OCI-LY7 (cell line): ENCODE measurements at regions not wholly inside any gene's neighbourhood (a gene's known extent, or its start where the extent isn't known, plus 50 kb on each side); places are given as distances from the start of the nearest gene placed in this dataset.

Experiments
- BruUV-seq: library from RNA; stranded (reverse); fragments of 400-500 nt; replicated peaks from 2 replicates; lab custom pipeline; 2021; lab: Mats Ljungman, UMichigan
- CTCF ChIA-PET: fragments of 300-600 bp; sonication (Branson Sonifier 250); formaldehyde crosslinking; loops from one replicate; lab custom pipeline; 2022; ENCODE audit warnings: antibody characterized with exemption; ENCODE audit not compliant: unreplicated experiment; lab: Charles Lee
- POLR2A ChIA-PET: fragments of 300-600 bp; sonication (Branson Sonifier 250); formaldehyde crosslinking; loops from one replicate; lab custom pipeline; 2022; ENCODE audit warnings: antibody characterized with exemption; lab: Charles Lee
- DNase-seq: peaks from one replicate; pipeline ENCODE4 v3.0.0-alpha.2; 2015; ENCODE audit warnings: low spot score
- H2AFZ ChIP-seq: fragments of 200-600 bp; sonication (generic), shearing (Covaris generic); 2 replicates; pipeline ENCODE4 v1.6.1; 2014; ENCODE audit warnings: mild to moderate bottlenecking, antibody characterized with exemption, low read length, moderate library complexity
- H3K27ac ChIP-seq: fragments of 200-600 bp; sonication (generic); 2 replicates; pipeline ENCODE4 v1.5.1; 2014; ENCODE audit warnings: mixed run types, low read depth, mild to moderate bottlenecking, moderate library complexity, low read length, inconsistent platforms; ENCODE audit not compliant: poor library complexity, severe bottlenecking
- H3K36me3 ChIP-seq: fragments of 200-600 bp; sonication (generic); 2 replicates; pipeline ENCODE4 v1.6.1; 2014; ENCODE audit warnings: mild to moderate bottlenecking, antibody characterized with exemption, low read length, moderate library complexity, mixed read lengths; ENCODE audit not compliant: insufficient read depth
- H3K4me1 ChIP-seq: fragments of 200-600 bp; sonication (generic); 2 replicates; pipeline ENCODE4 v1.5.1; 2014; ENCODE audit warnings: mild to moderate bottlenecking, low read length; ENCODE audit not compliant: insufficient read depth, poor library complexity, severe bottlenecking
- H3K4me2 ChIP-seq: fragments of 200-600 bp; sonication (generic); 2 replicates; pipeline ENCODE4 v1.6.1; 2014; ENCODE audit warnings: mild to moderate bottlenecking, low read length
- H3K4me3 ChIP-seq: fragments of 200-600 bp; sonication (generic); 2 replicates; pipeline ENCODE4 v1.5.1; 2014; ENCODE audit warnings: mild to moderate bottlenecking, low read depth, low read length; ENCODE audit not compliant: poor library complexity, severe bottlenecking
- H3K79me2 ChIP-seq: fragments of 200-600 bp; sonication (generic); 2 replicates; pipeline ENCODE4 v1.6.1; 2016; ENCODE audit warnings: low read depth, mild to moderate bottlenecking, low read length, moderate library complexity, mixed read lengths; ENCODE audit not compliant: insufficient read depth
- H3K9me2 ChIP-seq: fragments of 200-600 bp; sonication (generic); 2 replicates; pipeline ENCODE4 v1.6.1; 2016; ENCODE audit warnings: mild to moderate bottlenecking, low read length, mixed read lengths; ENCODE audit not compliant: insufficient read depth
- H3K9me3 ChIP-seq: fragments of 200-600 bp; sonication (generic); 2 replicates; pipeline ENCODE4 v1.6.1; 2014; ENCODE audit warnings: mild to moderate bottlenecking, mixed run types, low read length, mixed read lengths
- H4K20me1 ChIP-seq: fragments of 200-600 bp; sonication (generic); 2 replicates; pipeline ENCODE4 v1.6.1; 2014; ENCODE audit warnings: mild to moderate bottlenecking, antibody characterized with exemption, low read length, moderate library complexity, mixed read lengths; ENCODE audit not compliant: insufficient read depth
- EZH2phosphoT487 ChIP-seq: fragments of 200-600 bp; sonication (generic); IDR thresholded peaks from 2 replicates; pipeline ENCODE4 v1.6.1; 2018; ENCODE audit warnings: low read depth, borderline replicate concordance, mild to moderate bottlenecking, mixed run types, antibody characterized with exemption, low read length, moderate library complexity, mixed read lengths
- intact Hi-C: fragments of 100-400 bp; cut with micrococcal nuclease; formaldehyde crosslinking; loops from one replicate; pipeline ENCODE4 v1.10.0; 2022; ENCODE audit not compliant: unreplicated experiment
- TF ChIP-seq, protein P1 (sequence below): fragments of 200-600 bp; sonication (generic); conservative IDR thresholded peaks from 2 replicates; pipeline ENCODE4 v1.5.1; 2014; ENCODE audit warnings: mild to moderate bottlenecking, antibody characterized with exemption, low read length, moderate library complexity, mixed read lengths

DNA sequence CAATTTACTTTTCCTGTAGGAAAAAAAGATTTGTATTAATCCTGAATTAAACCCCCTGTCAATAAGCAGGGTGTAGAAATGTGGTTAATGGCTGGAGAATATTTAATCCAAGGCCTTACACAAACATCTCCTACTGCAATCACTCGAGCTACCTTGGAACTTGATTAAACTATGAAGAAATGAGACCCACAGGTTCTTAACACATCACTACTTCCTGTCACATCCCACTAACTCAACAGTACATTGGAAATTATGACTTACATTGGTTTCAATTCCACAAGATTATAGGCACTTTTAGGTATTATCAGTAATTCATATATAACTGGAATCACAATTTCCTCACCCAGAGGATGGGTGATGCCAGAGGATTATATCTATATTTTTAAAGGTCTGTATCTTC, 480.3 kb downstream of the MRPL39 start:
- intact Hi-C loops = no loop called here

DNA sequence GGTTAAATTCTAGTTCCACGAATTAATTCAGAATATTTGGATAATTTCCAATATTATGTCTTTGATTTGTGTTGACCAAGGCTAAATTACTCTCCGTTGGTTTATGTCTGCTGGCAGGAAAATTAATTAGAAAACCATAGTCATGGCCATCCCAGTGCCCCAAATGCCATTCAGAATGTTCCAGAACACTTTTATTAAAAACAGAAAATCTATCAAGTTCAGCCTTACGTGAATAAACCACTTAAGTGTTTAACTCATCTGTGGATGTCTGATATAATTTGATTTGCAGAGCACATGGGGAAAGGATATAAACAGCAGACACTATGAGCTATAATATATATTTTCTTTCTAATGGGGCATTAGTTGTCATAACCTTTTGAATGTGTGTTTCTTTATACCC, 480.7 kb downstream of the MRPL39 start:
- ChIA-PET POLR2A (interaction anchor here (0.7 kb wide), 1 partner anchor 165 kb away, joined by 3 read pairs; no protein-coding TSS in a partner anchor), CTCF (no interaction called here)
- no peaks in the 10 kb centered on the region for H3K9me2 ChIP-seq
- H3K79me2 ChIP-seq = no peaks in the 10 kb centered on the region
- TF ChIP-seq, protein P1, sequence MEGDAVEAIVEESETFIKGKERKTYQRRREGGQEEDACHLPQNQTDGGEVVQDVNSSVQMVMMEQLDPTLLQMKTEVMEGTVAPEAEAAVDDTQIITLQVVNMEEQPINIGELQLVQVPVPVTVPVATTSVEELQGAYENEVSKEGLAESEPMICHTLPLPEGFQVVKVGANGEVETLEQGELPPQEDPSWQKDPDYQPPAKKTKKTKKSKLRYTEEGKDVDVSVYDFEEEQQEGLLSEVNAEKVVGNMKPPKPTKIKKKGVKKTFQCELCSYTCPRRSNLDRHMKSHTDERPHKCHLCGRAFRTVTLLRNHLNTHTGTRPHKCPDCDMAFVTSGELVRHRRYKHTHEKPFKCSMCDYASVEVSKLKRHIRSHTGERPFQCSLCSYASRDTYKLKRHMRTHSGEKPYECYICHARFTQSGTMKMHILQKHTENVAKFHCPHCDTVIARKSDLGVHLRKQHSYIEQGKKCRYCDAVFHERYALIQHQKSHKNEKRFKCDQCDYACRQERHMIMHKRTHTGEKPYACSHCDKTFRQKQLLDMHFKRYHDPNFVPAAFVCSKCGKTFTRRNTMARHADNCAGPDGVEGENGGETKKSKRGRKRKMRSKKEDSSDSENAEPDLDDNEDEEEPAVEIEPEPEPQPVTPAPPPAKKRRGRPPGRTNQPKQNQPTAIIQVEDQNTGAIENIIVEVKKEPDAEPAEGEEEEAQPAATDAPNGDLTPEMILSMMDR = no peak
- no peak for TF ChIP-seq EZH2phosphoT487
- H3K4me1 ChIP-seq = no peaks in the 10 kb centered on the region
- H3K9me3 ChIP-seq = peaks cover 31% of the 10 kb centered on the region; the same call in 1 of the 2 replicates
- intact Hi-C loops = no loop called here
- no peaks in the 10 kb centered on the region for H4K20me1 ChIP-seq
- H3K4me3 ChIP-seq = no peak overlapping the region
- no peaks in the 10 kb centered on the region for H3K36me3 ChIP-seq
- no TSS peak for BruUV-seq
- no peak overlapping the region for H3K4me2 ChIP-seq
- H3K27ac ChIP-seq = no peak overlapping the region
- no peak overlapping the region for H2AFZ ChIP-seq
- no peak for DNase-seq

More for the DNA sequence above, 480.3 kb downstream of the MRPL39 start:
- Histone ChIP-seq H3K4me1 (no peaks in the 10 kb centered on the region), H4K20me1 (no peaks in the 10 kb centered on the region), H3K79me2 (no peaks in the 10 kb centered on the region), H3K9me3 (peaks cover 31% of the 10 kb centered on the region; the same call in 1 of the 2 replicates), H3K27ac (no peak overlapping the region), H3K36me3 (no peaks in the 10 kb centered on the region), H3K9me2 (no peaks in the 10 kb centered on the region), H3K4me2 (no peak overlapping the region), H3K4me3 (no peak overlapping the region), H2AFZ (no peak overlapping the region)
- ChIA-PET CTCF (no interaction called here), POLR2A (interaction anchor here (0.6 to 0.7 kb wide), 2 partner anchors 13 to 164 kb away, joined by 3 read pairs; no protein-coding TSS in a partner anchor)
- DNase-seq = no peak
- BruUV-seq = no TSS peak
- TF ChIP-seq, protein P1 = no peak
- no peak for TF ChIP-seq EZH2phosphoT487

DNA sequence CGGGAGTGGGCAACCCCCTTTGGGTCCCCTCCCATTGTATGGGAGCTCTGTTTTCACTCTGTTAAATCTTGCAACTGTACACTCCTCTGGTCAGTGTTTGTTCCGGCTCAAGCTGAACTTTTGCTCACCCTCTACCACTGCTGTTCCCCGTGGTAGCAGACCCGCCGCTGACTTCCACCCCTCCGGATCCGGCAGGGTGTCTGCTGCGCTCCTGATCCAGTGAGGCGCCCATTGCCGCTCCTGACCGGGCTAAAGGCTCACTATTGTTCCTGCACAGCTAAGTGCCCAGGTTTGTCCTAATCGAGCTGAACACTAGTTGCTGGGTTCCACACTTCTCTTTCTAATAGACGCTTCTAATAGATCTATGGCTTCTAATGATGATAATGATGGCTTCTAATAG, 488.6 kb downstream of the MRPL39 start:
- Histone ChIP-seq H3K9me3 (0 out of 2 replicates have a peak, but pooled peaks cover 17% of the 10 kb centered on the region), H3K4me1 (no peaks in the 10 kb centered on the region), H3K9me2 (no peaks in the 10 kb centered on the region), H4K20me1 (no peaks in the 10 kb centered on the region), H3K27ac (no peak overlapping the region), H3K36me3 (no peaks in the 10 kb centered on the region), H2AFZ (no peak overlapping the region), H3K79me2 (no peaks in the 10 kb centered on the region), H3K4me2 (no peak overlapping the region), H3K4me3 (no peak overlapping the region)
- intact Hi-C loops = no loop called here
- CTCF ChIA-PET = no interaction called here
- TF ChIP-seq EZH2phosphoT487 = no peak
- TF ChIP-seq, protein P1 = no peak
- no TSS peak for BruUV-seq
- POLR2A ChIA-PET = no interaction called here
- no peak for DNase-seq
